Fibroblast of the conjunctiva (primary cell): ENCODE measurements at regions not wholly inside any gene's neighbourhood (a gene's known extent, or its start where the extent isn't known, plus 50 kb on each side); places are given as distances from the start of the nearest gene placed in this dataset.
"Not testable (repeated sequence)": the region's sequence is repeated elsewhere in the genome, so short reads cannot be mapped to it uniquely, and the experiment has no call there.

Experiments
- DNase-seq: peaks from one replicate; pipeline ENCODE4 v3.0.0-alpha.2; 2010; ENCODE audit warnings: low read depth

DNA sequence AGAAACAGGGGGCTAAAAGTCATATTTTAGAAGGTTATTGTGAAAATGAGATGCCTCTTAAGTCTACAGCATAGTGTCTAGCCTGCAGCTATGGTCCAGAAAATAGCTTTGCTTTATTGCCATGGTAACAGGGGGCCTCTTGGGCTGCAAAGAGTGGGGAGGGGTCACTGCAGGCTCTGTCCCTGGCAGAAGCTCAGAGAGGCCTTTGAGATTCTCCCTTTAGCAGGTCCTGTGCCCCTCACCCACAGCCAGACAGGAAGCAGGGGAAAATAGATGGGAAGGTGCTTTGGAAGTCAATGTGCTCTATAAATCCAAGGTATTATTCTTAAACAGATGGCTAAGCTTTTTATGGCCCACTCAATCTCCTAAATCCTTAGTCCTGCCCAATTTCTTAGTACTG lies 1021.3 kb upstream of the GYPC start:
- DNase-seq, result no peak

DNA sequence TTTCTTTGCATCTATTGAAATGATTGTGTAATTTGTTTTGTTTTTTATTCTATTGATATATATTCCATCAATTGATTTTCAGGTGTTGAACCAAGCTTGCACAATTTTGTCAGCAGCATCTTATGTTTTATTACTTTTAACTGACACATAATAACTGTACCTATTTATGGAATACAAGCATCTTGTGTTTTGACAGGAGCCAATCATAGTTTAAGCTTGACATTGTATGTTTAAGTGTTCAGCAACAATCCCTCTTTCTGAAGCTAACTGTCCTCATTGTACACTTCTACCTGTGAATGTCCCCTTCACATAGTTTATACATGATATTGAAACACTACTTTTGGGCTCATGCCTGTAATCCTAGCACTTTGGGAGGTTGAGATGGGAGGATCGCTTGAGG lies 1017.6 kb upstream of the GYPC start:
- no peak for DNase-seq

DNA sequence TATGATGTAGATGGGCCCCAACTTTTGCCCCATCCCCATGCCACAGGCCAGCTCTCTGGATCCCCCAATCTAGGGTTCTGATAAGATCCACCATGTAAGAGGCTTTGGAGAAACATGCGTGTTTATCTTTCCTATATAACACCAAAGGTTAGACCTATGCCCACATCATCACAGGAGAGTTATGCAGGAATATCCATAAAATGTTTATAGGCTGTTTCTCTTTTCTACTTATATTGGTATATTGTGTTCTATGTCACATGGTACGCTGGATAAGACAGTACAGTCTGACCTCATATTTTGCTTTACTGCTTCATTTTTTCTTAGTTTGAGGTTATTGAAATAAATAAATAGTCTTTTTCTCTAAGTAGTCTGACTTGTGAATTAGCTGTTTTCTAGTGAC lies 1013.9 kb upstream of the GYPC start:
- no peak for DNase-seq

DNA sequence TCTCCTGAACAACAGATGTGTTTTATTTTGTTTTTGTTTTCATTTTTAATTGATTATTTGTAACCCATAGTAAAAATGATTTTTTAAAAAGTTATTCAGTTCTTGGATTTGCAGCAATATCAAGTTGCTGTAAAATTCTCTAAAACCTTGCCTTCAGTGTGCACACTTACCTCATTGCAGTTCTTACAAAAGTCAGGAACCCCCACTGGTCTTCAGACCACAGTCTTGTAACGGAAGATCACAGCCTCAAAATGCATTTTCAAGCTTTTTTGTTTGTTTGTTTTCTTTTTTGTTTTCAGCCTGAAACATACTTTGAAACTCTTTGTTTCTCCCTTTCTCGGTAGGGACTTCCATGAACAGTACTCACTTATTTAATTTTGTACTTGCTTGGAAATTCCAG lies 1012.8 kb upstream of the GYPC start:
- no peak for DNase-seq

DNA sequence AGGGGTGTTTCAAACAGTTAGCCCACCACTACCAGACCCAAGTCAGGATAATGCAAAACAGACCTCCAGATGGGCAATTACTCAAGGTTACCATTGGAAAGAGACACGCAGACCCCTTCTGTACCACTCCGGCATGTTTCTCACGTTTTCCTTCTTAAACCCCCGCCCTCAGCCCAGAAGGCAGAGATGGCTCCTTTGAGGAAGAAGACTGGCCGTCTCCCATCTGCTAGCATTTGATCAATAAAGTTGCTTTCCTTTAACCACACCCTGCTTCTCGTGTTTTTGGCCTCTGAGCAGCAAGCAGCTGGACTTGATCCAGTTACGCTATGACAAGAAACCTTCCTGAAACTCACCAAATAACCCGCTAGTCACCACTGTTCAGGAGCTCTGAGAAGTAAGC lies 1012.4 kb upstream of the GYPC start:
- DNase-seq, result no peak

DNA sequence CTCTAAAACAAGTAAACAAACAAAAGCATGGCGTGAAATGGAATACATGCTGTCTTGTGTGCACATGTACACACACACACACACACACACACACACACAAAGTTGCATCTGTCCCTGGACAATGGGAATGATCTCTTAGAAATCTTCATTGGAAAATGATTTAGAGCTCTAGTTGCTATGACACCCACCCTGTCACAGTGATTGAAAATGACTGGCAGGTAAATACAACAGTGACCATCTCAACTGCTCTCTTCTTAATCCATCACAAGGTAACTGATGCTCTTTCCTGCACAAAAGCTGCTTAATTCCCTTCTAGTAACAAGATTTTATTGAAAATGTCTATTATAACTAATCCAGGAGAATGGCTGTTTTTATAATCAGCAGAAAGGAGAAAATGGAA lies 1011.7 kb upstream of the GYPC start:
- no peak for DNase-seq

DNA sequence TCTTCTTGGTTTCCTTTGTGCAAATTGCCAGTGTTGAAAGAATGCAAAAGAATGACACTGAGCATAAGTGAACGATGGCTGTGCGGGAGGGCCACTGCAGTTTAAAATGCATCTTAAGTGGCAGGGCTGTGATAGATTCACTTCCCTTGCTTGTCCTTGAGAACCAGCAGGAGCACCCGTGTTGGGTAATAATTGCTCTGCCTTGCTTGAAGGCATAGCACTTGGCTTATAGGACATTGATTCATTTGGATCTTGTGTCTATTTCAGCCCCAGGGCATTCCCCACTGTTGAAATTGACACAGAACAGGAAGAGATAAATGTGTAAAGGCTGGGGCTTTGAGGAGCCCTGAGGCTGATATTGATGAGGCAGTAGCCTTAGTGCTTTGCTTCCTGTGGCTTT lies 1003.7 kb upstream of the GYPC start:
- DNase-seq, result no peak

DNA sequence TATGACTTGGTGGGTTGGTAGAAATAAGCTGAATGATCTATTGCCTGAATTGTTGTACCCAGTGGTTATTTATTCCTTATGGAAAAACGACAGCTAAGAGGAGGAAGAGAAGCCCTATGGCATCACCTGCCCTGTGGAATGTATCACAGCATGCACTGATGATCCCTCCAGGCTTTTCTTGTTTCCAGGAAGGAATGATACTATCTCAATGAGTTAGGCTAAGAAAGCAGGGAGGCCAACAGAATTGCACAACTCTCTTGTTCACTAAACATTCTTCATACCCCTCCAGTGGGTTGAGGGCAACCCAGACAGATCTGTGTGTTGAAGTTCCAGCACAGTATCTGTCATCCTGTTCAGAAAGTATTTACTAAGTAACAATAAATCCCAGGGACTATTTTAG lies 1001.7 kb upstream of the GYPC start:
- no peak for DNase-seq

DNA sequence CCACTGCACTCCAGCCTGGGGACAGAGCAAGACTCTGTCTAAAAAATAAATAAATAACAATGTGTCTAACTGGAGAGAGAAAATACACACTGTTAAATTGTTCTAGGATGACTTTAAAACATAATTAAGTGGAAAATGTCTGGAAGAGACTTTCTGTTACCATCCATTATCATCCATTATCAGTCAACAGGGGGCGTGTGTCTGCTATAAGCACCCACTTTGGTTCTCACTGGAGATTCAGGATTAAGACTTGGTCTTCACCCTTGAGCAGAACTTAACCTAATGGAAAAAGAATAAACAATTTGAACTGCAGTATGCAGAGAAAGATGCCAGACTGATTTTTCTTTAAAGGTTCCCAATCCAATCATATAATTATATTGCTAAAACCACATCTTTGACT lies 999.8 kb upstream of the GYPC start:
- DNase-seq, result no peak

DNA sequence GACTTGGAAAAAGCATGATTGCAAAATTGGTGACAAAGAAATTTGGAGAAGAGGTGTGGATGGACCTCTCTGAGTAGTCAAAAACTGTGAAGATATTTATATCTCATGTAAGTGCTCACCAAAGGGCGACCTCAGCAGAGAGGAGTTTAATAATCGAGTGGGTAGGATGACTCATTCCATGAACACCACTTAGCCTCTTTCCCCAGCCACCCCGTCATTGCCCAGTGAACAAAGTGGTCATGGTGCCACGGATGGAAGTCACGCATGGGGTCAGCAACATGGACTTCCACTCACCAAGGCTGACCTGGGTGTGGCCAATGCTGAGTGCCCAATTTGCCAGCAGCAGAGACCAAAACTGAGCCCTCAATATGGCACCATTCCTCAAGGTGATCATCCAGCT lies 997.4 kb upstream of the GYPC start:
- no peak for DNase-seq

DNA sequence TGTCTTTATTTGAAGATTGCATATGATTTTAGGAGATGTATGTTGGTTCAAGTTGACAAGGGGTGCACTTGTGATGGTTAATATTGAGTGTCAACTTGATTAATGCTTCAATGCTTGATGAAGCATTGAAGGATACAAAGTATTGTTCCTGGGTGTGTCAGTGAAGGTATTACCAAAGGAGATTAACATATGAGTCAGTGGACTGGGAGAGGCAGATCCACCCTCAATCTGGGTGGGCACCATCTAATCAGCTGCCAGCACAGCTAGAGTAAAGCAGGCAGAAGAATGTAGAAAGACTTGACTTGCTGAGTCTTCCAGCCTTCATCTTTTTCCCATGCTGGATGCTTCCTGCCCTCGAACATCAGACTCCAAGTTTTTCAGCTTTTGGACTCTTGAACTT lies 995.6 kb upstream of the GYPC start:
- DNase-seq, result not testable (repeated sequence)

DNA sequence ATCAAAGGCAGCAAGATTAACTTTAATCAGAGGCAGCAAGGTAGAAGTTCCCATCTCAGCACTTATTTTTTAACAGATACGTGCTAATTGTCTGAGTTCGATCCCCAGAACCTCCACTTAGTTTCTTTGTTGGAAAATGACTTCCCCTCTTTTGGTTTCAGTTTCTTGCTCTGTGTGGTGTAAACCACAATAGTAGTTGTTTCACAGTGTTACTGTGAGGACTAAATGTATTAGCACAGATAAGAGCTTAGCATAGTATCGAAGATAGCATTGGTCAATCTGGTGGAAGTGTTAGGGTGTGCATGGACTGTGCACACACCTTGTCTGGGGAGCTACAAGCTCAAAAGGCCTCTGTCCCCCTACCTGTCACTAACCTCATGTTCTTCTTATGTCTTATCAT lies 988.3 kb upstream of the GYPC start:
- no peak for DNase-seq

DNA sequence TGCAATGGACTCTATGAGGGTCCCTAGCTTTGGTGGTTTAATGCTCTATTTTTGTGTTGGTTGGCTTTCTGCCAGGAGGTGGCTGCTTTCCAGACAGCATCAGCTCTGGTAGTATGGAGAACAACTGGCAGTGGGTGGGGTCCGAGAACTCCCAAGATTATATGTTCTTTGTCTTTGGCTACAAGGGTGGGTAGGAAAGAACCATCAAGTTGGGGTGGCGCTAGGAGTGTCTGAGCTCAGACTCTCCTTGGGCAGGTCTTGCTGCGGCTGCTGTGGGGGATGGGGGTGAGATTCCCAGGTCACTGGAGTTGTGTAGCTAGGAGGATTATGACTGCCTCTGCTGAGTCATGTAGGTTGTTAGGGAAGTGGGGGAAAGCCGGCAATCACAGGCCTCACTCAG lies 976.1 kb upstream of the GYPC start:
- DNase-seq, result no peak

DNA sequence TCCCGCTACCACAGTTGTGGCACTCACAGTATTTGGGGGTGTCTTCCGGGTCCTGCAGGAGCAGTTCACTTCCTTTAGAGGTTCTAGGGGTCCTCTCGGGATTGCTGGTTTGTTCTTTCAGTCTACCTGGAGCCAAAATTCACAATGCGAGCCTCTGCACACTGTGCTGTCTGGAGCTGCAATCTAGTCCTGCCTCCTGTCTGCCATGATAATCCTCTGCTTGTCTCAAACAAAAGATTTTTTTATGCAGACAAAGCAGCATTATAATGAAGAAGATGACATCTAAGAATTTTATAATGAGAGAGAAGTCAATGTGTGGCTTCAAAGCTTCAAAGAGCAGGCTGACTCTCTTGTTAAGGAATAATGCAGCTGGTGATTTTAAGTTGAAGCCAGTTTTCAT lies 975.1 kb upstream of the GYPC start:
- no peak for DNase-seq

DNA sequence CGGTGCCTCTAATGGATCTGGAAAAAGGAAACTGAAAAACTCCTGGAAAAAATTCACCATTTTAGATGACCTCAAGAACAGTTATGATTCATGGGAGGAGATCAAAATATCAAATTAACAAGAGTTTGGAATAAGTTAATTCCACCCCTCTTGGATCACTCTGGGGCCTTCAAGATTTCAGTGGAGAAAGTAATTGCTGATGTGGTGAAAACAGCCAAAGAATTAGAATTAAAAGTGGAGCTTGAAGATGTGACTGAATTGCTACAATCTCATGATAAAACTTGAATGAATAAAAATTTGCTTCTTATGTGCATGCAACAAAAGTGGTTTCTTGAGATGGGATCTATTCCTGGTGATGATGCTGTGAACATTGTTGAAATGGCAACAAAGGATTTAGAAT lies 974.4 kb upstream of the GYPC start:
- DNase-seq, result no peak

DNA sequence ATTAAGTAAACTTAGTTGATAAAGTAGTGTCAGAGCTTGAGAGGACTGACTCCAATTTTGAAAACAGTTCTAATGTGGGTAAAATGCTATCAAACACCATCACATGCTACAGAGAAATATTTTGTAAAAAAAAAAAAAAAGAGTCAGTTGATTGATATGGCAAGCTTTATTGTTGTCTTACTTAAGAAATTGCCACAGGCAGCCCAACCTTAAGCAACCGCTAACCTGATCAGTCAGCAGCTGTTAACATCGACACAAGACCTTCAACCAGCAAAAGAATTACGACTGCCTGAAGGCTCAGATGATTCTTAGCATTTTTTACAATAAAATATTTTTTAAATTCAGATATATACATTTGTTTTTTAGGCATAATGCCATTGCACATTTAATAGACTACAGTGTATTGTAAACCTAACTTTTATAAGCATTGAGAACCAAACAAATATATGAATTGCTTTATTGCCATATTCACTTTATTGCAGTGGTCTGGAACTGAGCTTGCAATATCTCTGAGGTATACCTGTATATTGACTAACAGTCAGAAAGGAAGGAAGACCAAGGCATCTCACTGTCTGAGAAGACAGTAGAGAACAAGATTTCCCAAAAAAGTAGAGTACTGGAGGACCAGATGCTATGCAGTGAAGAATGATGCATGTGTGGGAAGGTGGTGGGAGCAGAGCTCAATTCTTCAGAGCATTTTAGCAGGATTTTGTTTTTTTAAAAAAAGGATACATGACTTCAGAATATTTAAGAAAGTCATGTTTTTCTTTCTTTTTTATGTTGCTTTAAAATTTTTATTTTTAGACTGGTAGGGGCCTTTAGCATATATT lies 973.8 kb upstream of the GYPC start:
- DNase-seq, result no peak

DNA sequence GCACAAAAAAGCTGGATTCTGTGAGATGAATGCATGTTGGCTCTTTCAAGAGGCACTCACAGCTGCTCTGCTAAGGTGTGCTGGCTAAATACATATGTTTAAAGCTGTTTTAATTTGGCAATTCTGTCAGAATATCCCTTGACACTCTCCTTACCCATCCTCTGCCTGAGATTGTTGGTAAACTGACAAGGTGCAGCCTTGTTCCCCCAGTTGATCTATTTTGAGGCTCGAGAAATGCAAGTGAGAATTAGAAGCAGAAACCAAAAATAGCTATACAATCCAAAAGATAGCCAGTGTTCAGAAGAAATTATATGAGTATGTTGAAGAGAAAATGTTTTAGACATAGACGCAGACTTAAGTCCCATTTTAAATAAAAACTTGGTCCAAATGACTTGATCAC lies 971.7 kb upstream of the GYPC start:
- DNase-seq, result no peak

DNA sequence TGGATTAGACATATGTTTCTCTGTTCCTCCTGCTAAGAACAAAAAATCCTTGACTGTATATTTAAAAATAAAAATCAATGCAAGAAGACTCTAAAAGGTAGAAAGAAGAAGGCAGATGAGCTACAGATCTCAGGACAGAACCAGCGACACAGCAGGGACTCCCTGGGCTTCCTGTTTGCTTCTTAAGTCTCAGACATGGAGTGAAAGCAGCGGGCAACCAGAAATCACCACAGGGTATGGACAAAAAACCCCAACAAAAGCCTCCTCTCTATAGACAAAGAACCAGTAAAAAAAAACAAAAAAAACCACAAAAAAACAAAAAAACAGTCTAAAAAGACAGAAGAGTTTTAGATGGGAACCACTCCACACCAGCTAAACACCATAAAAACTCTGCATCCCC lies 971.0 kb upstream of the GYPC start:
- no peak for DNase-seq

DNA sequence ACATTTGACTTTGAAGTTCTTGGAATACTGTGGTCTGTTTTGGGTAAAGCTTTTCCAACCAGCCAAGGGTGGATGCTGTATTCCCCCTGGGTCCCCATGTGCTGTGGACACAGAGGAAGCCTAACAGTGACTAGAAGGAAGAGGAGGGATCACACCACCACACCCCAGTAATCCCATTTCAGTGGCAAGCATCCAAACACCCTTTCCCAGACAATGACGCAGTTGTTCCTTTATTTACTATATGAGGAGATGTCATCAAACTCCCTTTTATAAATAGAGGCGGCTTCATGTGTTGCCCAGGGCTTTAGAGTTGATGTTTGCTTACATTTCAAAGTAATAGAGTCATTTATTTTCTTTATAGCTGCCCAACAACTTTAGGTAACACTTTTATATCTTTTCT lies 959.4 kb upstream of the GYPC start:
- DNase-seq, result no peak

DNA sequence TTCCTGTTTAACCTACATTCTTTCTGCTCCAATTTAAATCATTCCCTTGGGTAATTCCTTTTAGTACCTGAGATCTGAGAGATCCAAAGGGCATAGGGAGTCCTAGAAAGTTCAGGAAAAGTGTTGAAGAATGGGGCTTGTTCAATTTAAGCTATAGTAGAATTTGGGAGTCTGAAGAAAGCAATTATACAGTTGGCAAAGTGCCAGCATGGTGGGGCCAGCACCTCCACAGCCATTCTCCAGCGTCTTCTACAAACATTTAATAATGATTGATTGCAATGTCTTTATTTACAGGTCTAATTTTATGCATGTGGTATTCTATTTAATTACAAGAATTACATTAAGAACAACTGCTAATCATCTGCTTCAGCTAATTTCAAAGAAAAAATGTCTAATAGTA lies 957.7 kb upstream of the GYPC start:
- no peak for DNase-seq

DNA sequence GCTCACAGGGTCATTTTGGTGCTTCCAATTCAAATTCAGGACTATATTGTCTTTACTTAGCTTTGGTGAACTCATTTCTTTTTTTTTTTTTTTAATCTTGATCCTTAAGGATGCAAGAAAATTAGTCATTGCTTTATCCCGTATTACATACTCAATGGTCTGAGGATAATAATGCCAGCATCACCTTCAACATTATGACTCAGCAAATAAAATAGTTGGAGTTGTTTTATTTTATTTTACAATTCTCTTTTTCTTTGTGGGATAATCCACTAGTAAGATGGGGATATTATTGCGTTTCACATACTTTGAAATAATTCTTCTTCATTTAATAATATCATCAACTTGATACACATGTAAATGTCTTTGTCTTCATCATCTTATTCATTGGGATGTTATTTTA lies 954.9 kb upstream of the GYPC start:
- DNase-seq, result no peak

DNA sequence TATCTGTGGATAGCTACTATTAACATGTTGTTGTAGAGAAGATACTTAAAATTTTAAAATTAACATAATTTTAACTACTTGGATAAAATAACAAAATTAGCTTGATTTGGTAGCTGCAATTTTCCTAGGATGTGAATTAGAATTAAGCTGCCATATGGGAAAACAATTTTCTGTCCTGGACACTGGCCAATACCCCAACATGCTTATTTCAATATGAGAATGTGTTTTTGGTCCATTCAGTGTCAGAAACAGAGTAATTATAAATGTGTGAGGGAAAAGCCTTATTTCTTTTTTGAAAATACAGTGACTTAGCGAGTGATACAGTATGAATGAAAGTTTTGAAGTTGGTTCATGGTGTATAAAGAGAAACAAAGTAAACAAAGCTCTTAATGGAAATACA lies 948.3 kb upstream of the GYPC start:
- no peak for DNase-seq

DNA sequence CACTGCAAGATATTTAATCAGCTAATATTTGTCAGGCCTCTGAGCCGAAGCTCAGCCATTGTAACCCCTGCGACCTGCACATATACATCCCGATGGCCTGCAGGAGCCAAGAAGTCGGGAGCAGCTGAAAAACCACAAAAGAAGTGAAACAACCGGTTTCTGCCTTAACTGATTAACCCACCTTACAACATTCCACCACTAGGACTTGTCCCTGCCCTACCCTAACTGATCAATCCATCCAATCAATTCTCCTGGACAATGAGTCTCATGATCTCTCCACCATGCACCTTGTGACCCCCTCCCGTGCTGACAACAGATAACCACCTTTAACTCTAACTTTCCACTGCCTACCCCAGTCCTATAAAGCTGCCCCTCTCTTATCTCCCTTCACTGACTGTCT lies 945.4 kb upstream of the GYPC start:
- DNase-seq, result no peak

DNA sequence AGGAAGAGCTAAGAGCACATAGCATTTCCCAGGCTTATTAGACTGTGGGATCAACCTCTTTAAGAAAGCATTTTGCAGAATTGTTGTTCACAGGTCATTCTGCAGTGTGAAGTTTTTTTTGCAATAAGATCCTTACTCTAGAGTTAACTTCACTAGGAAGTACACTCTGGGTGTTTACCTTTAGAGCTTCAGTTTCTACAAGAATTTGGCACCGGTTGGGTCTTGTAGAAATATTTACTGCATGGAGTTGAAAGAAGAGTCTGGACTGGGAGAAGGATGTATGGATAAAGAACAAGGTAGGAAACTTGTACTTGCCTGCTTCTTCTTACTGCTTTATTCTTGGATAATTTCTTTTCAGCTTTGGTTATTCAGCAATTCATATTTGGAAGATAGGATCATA lies 944.9 kb upstream of the GYPC start:
- no peak for DNase-seq

DNA sequence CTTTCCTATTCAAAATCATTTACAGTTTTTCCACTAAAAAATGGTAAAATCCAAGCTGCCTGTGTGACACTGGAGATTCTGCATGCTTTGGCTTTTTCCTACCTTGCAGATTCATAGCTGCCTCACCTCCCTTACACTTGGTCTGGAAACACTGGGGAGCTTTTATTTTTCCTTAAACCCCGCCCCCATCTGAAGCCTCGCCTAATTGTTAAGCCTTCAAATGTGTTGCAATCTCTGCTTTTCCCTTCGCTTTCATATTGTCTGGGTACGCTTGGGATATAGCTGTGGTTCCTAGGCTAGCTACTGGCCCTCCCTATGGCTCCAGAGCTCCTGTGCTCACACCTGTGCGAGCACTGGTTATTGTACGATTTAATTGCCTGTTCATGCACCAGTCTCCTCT lies 942.4 kb upstream of the GYPC start:
- no peak for DNase-seq
